ENCODE measurements at regions not wholly inside any gene's neighbourhood (a gene's known extent, or its start where the extent isn't known, plus 50 kb on each side); places are given as distances from the start of the nearest gene placed in this dataset.

DNA sequence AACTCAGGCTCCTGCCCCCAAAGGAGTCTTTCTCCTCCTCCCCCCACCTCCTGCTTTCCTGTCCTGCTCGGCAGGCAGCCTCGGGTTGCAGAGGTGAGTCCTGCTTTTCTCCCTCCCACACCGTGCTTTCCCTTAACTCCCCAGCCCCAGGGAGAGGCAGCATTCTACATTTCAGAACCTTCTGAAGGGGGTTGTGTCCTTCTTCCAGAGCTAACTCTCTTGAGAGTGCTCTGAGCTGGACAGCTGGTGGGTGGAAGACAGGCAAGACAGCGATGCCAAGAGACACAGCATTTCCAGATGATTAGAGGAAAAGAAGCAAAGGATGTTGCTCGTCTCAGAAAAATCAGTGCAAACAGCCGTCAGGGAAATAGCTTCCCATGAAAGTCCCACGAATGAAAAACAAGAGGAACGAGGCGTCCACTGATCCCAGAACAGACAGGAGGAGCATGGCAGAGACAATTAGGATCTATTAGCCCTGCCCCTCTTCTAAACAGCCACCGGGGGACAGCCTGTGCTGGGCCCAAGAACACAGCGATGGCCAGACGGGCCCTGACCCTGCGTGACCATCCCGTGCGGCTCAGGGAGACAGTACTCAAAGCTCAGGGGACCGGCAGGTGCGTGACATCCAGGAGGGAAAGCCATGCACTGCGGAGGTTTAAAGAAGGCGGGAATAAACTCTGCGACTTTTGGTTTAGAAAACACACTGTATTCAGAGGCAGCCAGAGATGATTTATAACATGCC lies 216.5 kb upstream of the RTL1 start:
- intact Hi-C loops (cut with DNase I) = no loop called here
- peak; percentile 56 to 89 for DNase-seq (ENCODE audit: extremely low spot score in 2 of 2)

GRCh38 chr14:101120641-101121507 lies 217.4 kb upstream of the RTL1 start:
- intact Hi-C loops (cut with DNase I) = no loop called here
- Histone ChIP-seq H3K4me1 (no peaks in the 10 kb centered on the region), H3K27me3 (no peaks in the 10 kb centered on the region), H3K9me3 (no peaks in the 10 kb centered on the region), H3K27ac (no peak overlapping the region), H3K4me3 (no peak overlapping the region), H3K36me3 (no peaks in the 10 kb centered on the region)
- DNase-seq (ENCODE audit: extremely low spot score in 2 of 2) = peak; percentile 79 to 84
- TF ChIP-seq, protein P1, sequence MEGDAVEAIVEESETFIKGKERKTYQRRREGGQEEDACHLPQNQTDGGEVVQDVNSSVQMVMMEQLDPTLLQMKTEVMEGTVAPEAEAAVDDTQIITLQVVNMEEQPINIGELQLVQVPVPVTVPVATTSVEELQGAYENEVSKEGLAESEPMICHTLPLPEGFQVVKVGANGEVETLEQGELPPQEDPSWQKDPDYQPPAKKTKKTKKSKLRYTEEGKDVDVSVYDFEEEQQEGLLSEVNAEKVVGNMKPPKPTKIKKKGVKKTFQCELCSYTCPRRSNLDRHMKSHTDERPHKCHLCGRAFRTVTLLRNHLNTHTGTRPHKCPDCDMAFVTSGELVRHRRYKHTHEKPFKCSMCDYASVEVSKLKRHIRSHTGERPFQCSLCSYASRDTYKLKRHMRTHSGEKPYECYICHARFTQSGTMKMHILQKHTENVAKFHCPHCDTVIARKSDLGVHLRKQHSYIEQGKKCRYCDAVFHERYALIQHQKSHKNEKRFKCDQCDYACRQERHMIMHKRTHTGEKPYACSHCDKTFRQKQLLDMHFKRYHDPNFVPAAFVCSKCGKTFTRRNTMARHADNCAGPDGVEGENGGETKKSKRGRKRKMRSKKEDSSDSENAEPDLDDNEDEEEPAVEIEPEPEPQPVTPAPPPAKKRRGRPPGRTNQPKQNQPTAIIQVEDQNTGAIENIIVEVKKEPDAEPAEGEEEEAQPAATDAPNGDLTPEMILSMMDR (IDR thresholded peaks at IDR 0.05) = no peak
- TF ChIP-seq POLR2A (IDR thresholded peaks at IDR 0.05) (no peak), POLR2AphosphoS5 (IDR thresholded peaks at IDR 0.05; ENCODE audit: insufficient read depth in 1 of 2, low read depth in 1 of 2) (no peak)

More for the DNA sequence above, 216.5 kb upstream of the RTL1 start:
- Histone ChIP-seq H3K27me3 (no peaks in the 10 kb centered on the region), H3K4me1 (no peaks in the 10 kb centered on the region), H3K4me3 (no peak overlapping the region), H3K27ac (no peak overlapping the region), H3K36me3 (no peaks in the 10 kb centered on the region), H3K9me3 (no peaks in the 10 kb centered on the region)
- TF ChIP-seq POLR2A (IDR thresholded peaks at IDR 0.05) (no peak), POLR2AphosphoS5 (IDR thresholded peaks at IDR 0.05; ENCODE audit: insufficient read depth in 1 of 2, low read depth in 1 of 2) (no peak)
- TF ChIP-seq, protein P1 (IDR thresholded peaks at IDR 0.05) = no peak

GRCh38 chr14:101121508-101122139 lies 218.1 kb upstream of the RTL1 start:
- intact Hi-C loops (cut with DNase I) = no loop called here
- no peaks in the 10 kb centered on the region for H3K36me3 ChIP-seq
- TF ChIP-seq POLR2A (IDR thresholded peaks at IDR 0.05) = no peak
- TF ChIP-seq POLR2AphosphoS5 (IDR thresholded peaks at IDR 0.05; ENCODE audit: insufficient read depth in 1 of 2, low read depth in 1 of 2) = no peak
- TF ChIP-seq, protein P1 (IDR thresholded peaks at IDR 0.05) = no peak
- H3K9me3 ChIP-seq = no peaks in the 10 kb centered on the region
- no peaks in the 10 kb centered on the region for H3K27me3 ChIP-seq
- no peak overlapping the region for H3K4me3 ChIP-seq
- no peaks in the 10 kb centered on the region for H3K4me1 ChIP-seq
- peak; percentile 74 to 89 for DNase-seq (ENCODE audit: extremely low spot score in 2 of 2)
- H3K27ac ChIP-seq = no peak overlapping the region

DNA sequence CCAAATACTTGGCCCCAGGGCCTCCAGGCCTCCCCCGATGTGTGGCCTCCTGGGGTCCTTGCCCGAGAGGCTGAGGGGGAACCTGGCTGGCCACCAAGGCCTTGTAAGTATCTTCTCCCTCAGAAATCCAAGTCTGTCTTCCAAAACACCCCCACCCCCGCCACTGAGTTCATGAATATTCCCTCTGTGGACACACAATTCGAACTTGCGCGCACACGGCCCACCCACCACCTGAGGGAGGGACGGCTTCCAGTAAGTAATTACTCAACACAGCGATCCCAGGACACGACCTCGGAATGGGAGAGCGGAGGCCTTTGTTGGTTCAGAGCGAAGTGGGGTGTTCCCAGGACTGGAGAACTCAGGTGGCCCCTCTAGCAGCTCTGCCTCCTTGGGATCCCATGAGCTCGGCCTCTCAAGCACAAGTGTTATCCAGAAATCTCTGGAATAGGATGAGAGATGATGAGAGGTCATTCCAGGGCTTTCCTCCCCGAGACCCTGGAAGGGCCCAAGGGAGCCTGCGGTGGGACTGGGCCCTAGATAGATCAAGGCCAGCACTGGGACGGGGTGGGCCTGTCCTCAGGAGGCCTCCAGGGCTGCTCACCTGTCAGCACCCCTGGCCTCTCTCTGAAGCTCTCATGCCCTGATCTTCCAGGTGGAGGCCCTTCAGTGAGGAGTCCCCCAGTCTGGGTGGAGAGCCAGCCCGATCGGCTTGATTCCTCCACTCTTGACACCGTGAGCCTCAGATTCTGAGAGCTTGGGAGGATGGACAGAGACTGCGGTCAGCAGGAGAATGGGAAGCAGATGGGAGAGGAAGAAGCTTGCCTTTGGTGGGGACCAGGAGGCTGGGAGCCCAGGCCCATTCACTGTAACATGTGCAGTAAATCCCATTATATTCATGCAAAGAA lies 219.0 kb upstream of the RTL1 start:
- H3K4me3 ChIP-seq = no peak overlapping the region
- H3K9me3 ChIP-seq = no peaks in the 10 kb centered on the region
- H3K27ac ChIP-seq = no peak overlapping the region
- H3K27me3 ChIP-seq = no peaks in the 10 kb centered on the region
- no peak for TF ChIP-seq POLR2AphosphoS5 (IDR thresholded peaks at IDR 0.05; ENCODE audit: insufficient read depth in 1 of 2, low read depth in 1 of 2)
- TF ChIP-seq POLR2A (IDR thresholded peaks at IDR 0.05) = no peak
- TF ChIP-seq, protein P1 (IDR thresholded peaks at IDR 0.05) = no peak
- no peaks in the 10 kb centered on the region for H3K36me3 ChIP-seq
- DNase-seq (ENCODE audit: extremely low spot score in 2 of 2) = peak; percentile 54 to 84
- intact Hi-C loops (cut with DNase I) = no loop called here
- no peaks in the 10 kb centered on the region for H3K4me1 ChIP-seq

All from vagina (tissue), 2 donors.